K562 (cell line): ENCODE measurements at regions not wholly inside any gene's neighbourhood (a gene's known extent, or its start where the extent isn't known, plus 50 kb on each side); places are given as distances from the start of the nearest gene placed in this dataset.

Experiments used
- CEBPB ChIP-seq: fragments of 450-650 bp; IDR thresholded peaks from 2 replicates; pipeline ENCODE4 v1.6.1; 2016; ENCODE audit warnings: missing genetic modification characterization, missing compliant biosample characterization
- CHCHD3 ChIP-seq: fragments of 250-450 bp; sonication (Bioruptor Pico); IDR thresholded peaks from 2 replicates; pipeline ENCODE4 v2.1.2; 2022; ENCODE audit warnings: mild to moderate bottlenecking
- DPF2 ChIP-seq: fragments of 450-650 bp; IDR thresholded peaks from 2 replicates; pipeline ENCODE4 v1.6.1; 2016
- ETV5 ChIP-seq: sonication (generic); formaldehyde crosslinking; IDR thresholded peaks from 2 replicates; pipeline ENCODE4 v1.4.0; 2020; ENCODE audit warnings: low read depth, mild to moderate bottlenecking, missing genetic modification reagents
- GABPA ChIP-seq: fragments of 200-800 bp; sonication (Bioruptor generic); conservative IDR thresholded peaks from 2 replicates; pipeline ENCODE4 v1.6.1; 2016; ENCODE audit warnings: low read depth, missing genetic modification characterization, missing compliant biosample characterization
- JUN ChIP-seq, 2 experiments: sonication (generic) in 1 of 2; formaldehyde crosslinking in 1 of 2; IDR thresholded peaks; 2 replicates each; pipeline versions ENCODE4 v1.6.1 to v1.8.0; 2012 to 2022; ENCODE audit warnings: borderline replicate concordance in 2 of 2, mild to moderate bottlenecking in 2 of 2, improper control_type of control experiment in 1 of 2, low read depth in 1 of 2, low read length in 1 of 2, missing genetic modification reagents in 1 of 2
- MAX ChIP-seq: sonication (generic); formaldehyde crosslinking; IDR thresholded peaks from 2 replicates; pipeline ENCODE4 v1.9.0; 2022; ENCODE audit warnings: mild to moderate bottlenecking, missing genetic modification reagents
- POLR2A ChIP-seq: fragments of 450-650 bp; conservative IDR thresholded peaks from 2 replicates; pipeline ENCODE4 v1.6.1; 2016
- ZFP91 ChIP-seq: sonication (generic); formaldehyde crosslinking; IDR thresholded peaks from 2 replicates; pipeline ENCODE4 v1.8.0; 2022; ENCODE audit warnings: mild to moderate bottlenecking, missing genetic modification reagents
- ZNF134 ChIP-seq: fragments of 250-450 bp; sonication (Bioruptor Pico); conservative IDR thresholded peaks from 2 replicates; pipeline ENCODE4 v1.4.0; 2020

- TF ChIP-seq DPF2 (no peak), JUN (IDR thresholded peaks at IDR 0.05; ENCODE audit: borderline replicate concordance, low read depth, low read length) (no peak), JUN (CRISPR knock-in tag; IDR thresholded peaks at IDR 0.05; ENCODE audit: borderline replicate concordance) (no peak), GABPA (no peak), POLR2A (no peak), ZNF134 (CRISPR knock-in tag) (no peak), CHCHD3 (CRISPR knock-in tag) (no peak), ZFP91 (CRISPR knock-in tag) (no peak), ETV5 (CRISPR knock-in tag) (no peak), MAX (CRISPR knock-in tag) (no peak), CEBPB (no peak)
Observed at GRCh38 chr20:58021481-58021880, 207.0 kb downstream of the ANKRD60 start.
